Liver (tissue), 8 donors: ENCODE measurements at regions not wholly inside any gene's neighbourhood (a gene's known extent, or its start where the extent isn't known, plus 50 kb on each side); places are given as distances from the start of the nearest gene placed in this dataset.

Experiments
- DNase-seq: peaks from one replicate; pipeline ENCODE4 v3.0.0-alpha.2; 2017; ENCODE audit warnings: low spot score
- H3K27ac ChIP-seq, 2 donors: one replicate each; pipeline ENCODE4 v1.7.0; 2013; ENCODE audit warnings: inconsistent platforms in 2 of 2, low read length in 2 of 2, control low read depth in 1 of 2, low read depth in 1 of 2, mild to moderate bottlenecking in 1 of 2
- H3K27me3 ChIP-seq, 4 donors: one replicate each; pipeline versions ENCODE4 v1.6.1 to v1.7.0; 2013; ENCODE audit warnings: low read length in 3 of 4, inconsistent platforms in 1 of 4, mild to moderate bottlenecking in 1 of 4, moderate library complexity in 1 of 4; ENCODE audit not compliant: control insufficient read depth in 4 of 4, insufficient read depth in 4 of 4
- H3K36me3 ChIP-seq, 4 donors: one replicate each; pipeline versions ENCODE4 v1.6.1 to v1.7.0; 2013; ENCODE audit warnings: low read length in 3 of 4, mild to moderate bottlenecking in 3 of 4, low read depth in 1 of 4, moderate library complexity in 1 of 4; ENCODE audit not compliant: control insufficient read depth in 4 of 4, insufficient read depth in 3 of 4
- H3K4me1 ChIP-seq, 4 donors: one replicate each; pipeline versions ENCODE4 v1.6.1 to v1.7.0; 2013; ENCODE audit warnings: low read length in 3 of 4, mild to moderate bottlenecking in 3 of 4, moderate library complexity in 1 of 4; ENCODE audit not compliant: control insufficient read depth in 4 of 4, insufficient read depth in 4 of 4
- H3K4me3 ChIP-seq, 3 donors: one replicate each; pipeline versions ENCODE4 v1.6.1 to v1.7.0; 2013; ENCODE audit warnings: low read length in 3 of 3, control low read depth in 1 of 3, low read depth in 1 of 3, mild to moderate bottlenecking in 1 of 3
- H3K9ac ChIP-seq, 2 donors: one replicate each; pipeline ENCODE4 v1.7.0; 2013; ENCODE audit warnings: low read length in 2 of 2, mild to moderate bottlenecking in 2 of 2, moderate library complexity in 2 of 2, control low read depth in 1 of 2, low read depth in 1 of 2
- H3K9me3 ChIP-seq, 4 donors: one replicate each; pipeline versions ENCODE4 v1.6.1 to v1.7.0; 2013; ENCODE audit warnings: low read length in 3 of 4; ENCODE audit not compliant: control insufficient read depth in 4 of 4
- EGR1 ChIP-seq, 2 donors: IDR thresholded peaks; 2 replicates each; pipeline ENCODE4 v1.6.1; 2016 to 2018; ENCODE audit warnings: antibody characterized with exemption in 2 of 2, low read depth in 2 of 2
- FOXA1 ChIP-seq: IDR thresholded peaks from 2 replicates; pipeline ENCODE4 v1.6.1; 2016; ENCODE audit warnings: antibody characterized with exemption
- FOXA2 ChIP-seq: IDR thresholded peaks from 2 replicates; pipeline ENCODE4 v1.6.1; 2016; ENCODE audit warnings: antibody characterized with exemption
- GABPA ChIP-seq, 2 donors: IDR thresholded peaks in 1 of 2; conservative IDR thresholded peaks in 1 of 2; 2 replicates each; pipeline ENCODE4 v1.6.1; 2016; ENCODE audit warnings: antibody characterized with exemption in 2 of 2, mild to moderate bottlenecking in 1 of 2, moderate library complexity in 1 of 2
- HNF4A ChIP-seq, 2 donors: conservative IDR thresholded peaks; 2 replicates each; pipeline ENCODE4 v1.6.1; 2016; ENCODE audit warnings: antibody characterized with exemption in 2 of 2, mild to moderate bottlenecking in 2 of 2
- HNF4G ChIP-seq: IDR thresholded peaks from 2 replicates; pipeline ENCODE4 v1.6.1; 2016; ENCODE audit warnings: antibody characterized with exemption
- NR2F2 ChIP-seq: IDR thresholded peaks from 2 replicates; pipeline ENCODE4 v1.6.1; 2016; ENCODE audit warnings: antibody characterized with exemption
- RAD21 ChIP-seq, 2 donors: IDR thresholded peaks; 2 replicates each; pipeline ENCODE4 v1.6.1; 2016; ENCODE audit warnings: antibody characterized with exemption in 2 of 2, mild to moderate bottlenecking in 2 of 2
- RXRA ChIP-seq, 2 donors: IDR thresholded peaks; 2 replicates each; pipeline ENCODE4 v1.6.1; 2017 to 2018; ENCODE audit warnings: antibody characterized with exemption in 2 of 2, mild to moderate bottlenecking in 1 of 2
- SP1 ChIP-seq: IDR thresholded peaks from 2 replicates; pipeline ENCODE4 v1.6.1; 2018; ENCODE audit warnings: antibody characterized with exemption, mild to moderate bottlenecking
- TAF1 ChIP-seq: conservative IDR thresholded peaks from 2 replicates; pipeline ENCODE4 v1.6.1; 2016; ENCODE audit warnings: antibody characterized with exemption, mild to moderate bottlenecking
- YY1 ChIP-seq: IDR thresholded peaks from 2 replicates; pipeline ENCODE4 v1.6.1; 2016; ENCODE audit warnings: antibody characterized with exemption, mild to moderate bottlenecking
- WGBS: extraction: QIAGEN DNeasy Blood & Tissue Kit; methylation state at CpG from one replicate; pipeline ENCODE4 v1.1.7; 2013; 5-methylcytosine and 5-hydroxymethylcytosine counted together
- TF ChIP-seq, protein P1 (sequence below): IDR thresholded peaks from 2 replicates; pipeline ENCODE4 v1.6.1; 2016; ENCODE audit warnings: antibody characterized with exemption, mild to moderate bottlenecking
- TF ChIP-seq, protein P2 (sequence below): fragments of 150-350 bp; IDR thresholded peaks from 2 replicates; pipeline ENCODE4 v1.5.1; 2017; ENCODE audit warnings: improper control_type of control experiment, low read depth, low read length; ENCODE audit not compliant: missing input control
- TF ChIP-seq, protein P3 (sequence below): IDR thresholded peaks from 2 replicates; pipeline ENCODE4 v1.6.1; 2016; ENCODE audit warnings: antibody characterized with exemption
- TF ChIP-seq, protein P4 (sequence below): IDR thresholded peaks from 2 replicates; pipeline ENCODE4 v1.6.1; 2016; ENCODE audit warnings: antibody characterized with exemption
- TF ChIP-seq, protein P5 (sequence below): IDR thresholded peaks from 2 replicates; pipeline ENCODE4 v1.6.1; 2016; ENCODE audit warnings: antibody characterized with exemption
- donor health status: healthy.
- donor health status: healthy.
- donor health status: healthy.
- donor health status: healthy.
- donor health status: healthy.

DNA sequence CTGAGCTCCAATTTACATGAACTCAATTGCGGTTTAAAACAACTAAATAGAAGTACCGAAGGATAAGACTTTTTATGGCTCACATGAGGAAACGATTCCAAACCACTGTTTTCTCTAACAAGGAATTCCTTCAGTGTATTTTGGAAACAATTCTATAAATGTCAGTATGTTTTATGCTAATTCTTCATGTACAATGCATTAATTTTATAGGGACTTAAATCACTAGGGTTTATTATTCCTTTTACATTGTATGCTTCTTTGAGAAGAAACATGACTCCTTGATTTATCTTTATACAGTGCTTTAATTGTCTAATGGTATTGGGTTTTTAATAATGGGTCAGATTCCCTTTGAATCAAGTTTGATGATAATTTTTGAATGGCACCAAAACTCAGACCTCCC, 566.8 kb downstream of the EPHA4 start:
- Histone ChIP-seq H3K36me3 (no peaks in the 10 kb centered on the region), H3K4me3 (no peak overlapping the region), H3K27ac (no peak overlapping the region), H3K9ac (no peak overlapping the region), H3K9me3 (no peaks in the 10 kb centered on the region), H3K27me3 (no peaks in the 10 kb centered on the region), H3K4me1 (no peaks in the 10 kb centered on the region)
- 82% methylated on average over 3 of the region's 3 CpGs for WGBS
- TF ChIP-seq FOXA1 (no peak), NR2F2 (no peak), TAF1 (no peak), HNF4A (conservative IDR thresholded peaks at IDR 0.05) (no peak), GABPA (IDR thresholded peaks at IDR 0.05 in 1 of 2, conservative IDR thresholded peaks at IDR 0.05 in 1 of 2) (no peak), FOXA2 (no peak), YY1 (no peak), RXRA (IDR thresholded peaks at IDR 0.05) (no peak), EGR1 (IDR thresholded peaks at IDR 0.05; ENCODE audit: low read depth in 2 of 2) (no peak), HNF4G (no peak)
- TF ChIP-seq, protein P1, sequence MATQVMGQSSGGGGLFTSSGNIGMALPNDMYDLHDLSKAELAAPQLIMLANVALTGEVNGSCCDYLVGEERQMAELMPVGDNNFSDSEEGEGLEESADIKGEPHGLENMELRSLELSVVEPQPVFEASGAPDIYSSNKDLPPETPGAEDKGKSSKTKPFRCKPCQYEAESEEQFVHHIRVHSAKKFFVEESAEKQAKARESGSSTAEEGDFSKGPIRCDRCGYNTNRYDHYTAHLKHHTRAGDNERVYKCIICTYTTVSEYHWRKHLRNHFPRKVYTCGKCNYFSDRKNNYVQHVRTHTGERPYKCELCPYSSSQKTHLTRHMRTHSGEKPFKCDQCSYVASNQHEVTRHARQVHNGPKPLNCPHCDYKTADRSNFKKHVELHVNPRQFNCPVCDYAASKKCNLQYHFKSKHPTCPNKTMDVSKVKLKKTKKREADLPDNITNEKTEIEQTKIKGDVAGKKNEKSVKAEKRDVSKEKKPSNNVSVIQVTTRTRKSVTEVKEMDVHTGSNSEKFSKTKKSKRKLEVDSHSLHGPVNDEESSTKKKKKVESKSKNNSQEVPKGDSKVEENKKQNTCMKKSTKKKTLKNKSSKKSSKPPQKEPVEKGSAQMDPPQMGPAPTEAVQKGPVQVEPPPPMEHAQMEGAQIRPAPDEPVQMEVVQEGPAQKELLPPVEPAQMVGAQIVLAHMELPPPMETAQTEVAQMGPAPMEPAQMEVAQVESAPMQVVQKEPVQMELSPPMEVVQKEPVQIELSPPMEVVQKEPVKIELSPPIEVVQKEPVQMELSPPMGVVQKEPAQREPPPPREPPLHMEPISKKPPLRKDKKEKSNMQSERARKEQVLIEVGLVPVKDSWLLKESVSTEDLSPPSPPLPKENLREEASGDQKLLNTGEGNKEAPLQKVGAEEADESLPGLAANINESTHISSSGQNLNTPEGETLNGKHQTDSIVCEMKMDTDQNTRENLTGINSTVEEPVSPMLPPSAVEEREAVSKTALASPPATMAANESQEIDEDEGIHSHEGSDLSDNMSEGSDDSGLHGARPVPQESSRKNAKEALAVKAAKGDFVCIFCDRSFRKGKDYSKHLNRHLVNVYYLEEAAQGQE = no peak
- TF ChIP-seq, protein P2, sequence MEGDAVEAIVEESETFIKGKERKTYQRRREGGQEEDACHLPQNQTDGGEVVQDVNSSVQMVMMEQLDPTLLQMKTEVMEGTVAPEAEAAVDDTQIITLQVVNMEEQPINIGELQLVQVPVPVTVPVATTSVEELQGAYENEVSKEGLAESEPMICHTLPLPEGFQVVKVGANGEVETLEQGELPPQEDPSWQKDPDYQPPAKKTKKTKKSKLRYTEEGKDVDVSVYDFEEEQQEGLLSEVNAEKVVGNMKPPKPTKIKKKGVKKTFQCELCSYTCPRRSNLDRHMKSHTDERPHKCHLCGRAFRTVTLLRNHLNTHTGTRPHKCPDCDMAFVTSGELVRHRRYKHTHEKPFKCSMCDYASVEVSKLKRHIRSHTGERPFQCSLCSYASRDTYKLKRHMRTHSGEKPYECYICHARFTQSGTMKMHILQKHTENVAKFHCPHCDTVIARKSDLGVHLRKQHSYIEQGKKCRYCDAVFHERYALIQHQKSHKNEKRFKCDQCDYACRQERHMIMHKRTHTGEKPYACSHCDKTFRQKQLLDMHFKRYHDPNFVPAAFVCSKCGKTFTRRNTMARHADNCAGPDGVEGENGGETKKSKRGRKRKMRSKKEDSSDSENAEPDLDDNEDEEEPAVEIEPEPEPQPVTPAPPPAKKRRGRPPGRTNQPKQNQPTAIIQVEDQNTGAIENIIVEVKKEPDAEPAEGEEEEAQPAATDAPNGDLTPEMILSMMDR = no peak
- TF ChIP-seq, protein P3, sequence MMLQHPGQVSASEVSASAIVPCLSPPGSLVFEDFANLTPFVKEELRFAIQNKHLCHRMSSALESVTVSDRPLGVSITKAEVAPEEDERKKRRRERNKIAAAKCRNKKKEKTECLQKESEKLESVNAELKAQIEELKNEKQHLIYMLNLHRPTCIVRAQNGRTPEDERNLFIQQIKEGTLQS = no peak
- TF ChIP-seq, protein P4, sequence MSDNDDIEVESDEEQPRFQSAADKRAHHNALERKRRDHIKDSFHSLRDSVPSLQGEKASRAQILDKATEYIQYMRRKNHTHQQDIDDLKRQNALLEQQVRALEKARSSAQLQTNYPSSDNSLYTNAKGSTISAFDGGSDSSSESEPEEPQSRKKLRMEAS = no peak
- no peak for DNase-seq

DNA sequence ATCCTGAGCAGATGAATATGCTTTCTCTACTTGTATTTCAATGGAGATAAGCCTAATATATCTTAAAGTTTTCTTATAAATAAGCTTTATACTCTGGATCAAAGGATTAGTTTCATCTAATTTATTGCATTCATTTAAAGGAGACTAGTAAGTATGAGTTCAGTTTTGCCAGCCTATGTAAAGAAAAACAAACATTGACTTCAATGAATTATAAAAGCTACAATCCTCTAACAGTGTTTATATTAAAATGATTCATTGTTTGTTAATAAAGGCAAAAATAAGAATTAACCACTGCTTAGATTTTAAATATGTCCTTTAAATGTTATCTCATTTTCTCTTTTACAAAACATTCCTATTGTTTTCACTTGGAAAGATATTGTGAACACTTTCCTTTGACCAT, 566.0 kb downstream of the EPHA4 start:
- DNase-seq = no peak
- Histone ChIP-seq H3K27me3 (no peaks in the 10 kb centered on the region), H3K27ac (no peak overlapping the region), H3K4me1 (no peaks in the 10 kb centered on the region), H3K9ac (no peak overlapping the region), H3K36me3 (no peaks in the 10 kb centered on the region), H3K4me3 (no peak overlapping the region), H3K9me3 (no peaks in the 10 kb centered on the region)
- TF ChIP-seq NR2F2 = no peak
- TF ChIP-seq FOXA1 = no peak
- TF ChIP-seq, protein P4 = no peak
- TF ChIP-seq TAF1 = no peak
- no peak for TF ChIP-seq RAD21 (IDR thresholded peaks at IDR 0.05)
- TF ChIP-seq RXRA (IDR thresholded peaks at IDR 0.05) = no peak
- TF ChIP-seq, protein P5, sequence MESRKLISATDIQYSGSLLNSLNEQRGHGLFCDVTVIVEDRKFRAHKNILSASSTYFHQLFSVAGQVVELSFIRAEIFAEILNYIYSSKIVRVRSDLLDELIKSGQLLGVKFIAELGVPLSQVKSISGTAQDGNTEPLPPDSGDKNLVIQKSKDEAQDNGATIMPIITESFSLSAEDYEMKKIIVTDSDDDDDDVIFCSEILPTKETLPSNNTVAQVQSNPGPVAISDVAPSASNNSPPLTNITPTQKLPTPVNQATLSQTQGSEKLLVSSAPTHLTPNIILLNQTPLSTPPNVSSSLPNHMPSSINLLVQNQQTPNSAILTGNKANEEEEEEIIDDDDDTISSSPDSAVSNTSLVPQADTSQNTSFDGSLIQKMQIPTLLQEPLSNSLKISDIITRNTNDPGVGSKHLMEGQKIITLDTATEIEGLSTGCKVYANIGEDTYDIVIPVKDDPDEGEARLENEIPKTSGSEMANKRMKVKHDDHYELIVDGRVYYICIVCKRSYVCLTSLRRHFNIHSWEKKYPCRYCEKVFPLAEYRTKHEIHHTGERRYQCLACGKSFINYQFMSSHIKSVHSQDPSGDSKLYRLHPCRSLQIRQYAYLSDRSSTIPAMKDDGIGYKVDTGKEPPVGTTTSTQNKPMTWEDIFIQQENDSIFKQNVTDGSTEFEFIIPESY = no peak
- TF ChIP-seq, protein P3 = no peak
- TF ChIP-seq SP1 = no peak
- TF ChIP-seq, protein P2 = no peak
- TF ChIP-seq EGR1 (IDR thresholded peaks at IDR 0.05; ENCODE audit: low read depth in 2 of 2) = no peak
- TF ChIP-seq FOXA2 = no peak
